Neutrophil (primary cell): ENCODE measurements at regions not wholly inside any gene's neighbourhood (a gene's known extent, or its start where the extent isn't known, plus 50 kb on each side); places are given as distances from the start of the nearest gene placed in this dataset.

Experiments
- H3K27ac ChIP-seq: fragments of 200-600 bp; sonication (generic); 2 replicates; pipeline ENCODE4 v1.5.1; 2016; ENCODE audit warnings: mild to moderate bottlenecking, moderate library complexity
- H3K27me3 ChIP-seq: fragments of 200-600 bp; sonication (generic); 2 replicates; pipeline ENCODE4 v1.6.0; 2016; ENCODE audit warnings: mild to moderate bottlenecking
- H3K36me3 ChIP-seq: fragments of 200-600 bp; sonication (generic); 2 replicates; pipeline ENCODE4 v1.5.1; 2017
- H3K4me1 ChIP-seq, 2 experiments: fragments of 200-600 bp in 1 of 2; sonication (generic) in 1 of 2; 1 replicate in 1 of 2; 2 replicates in 1 of 2; pipeline versions ENCODE4 v1.5.1 to v1.6.1; 2013 to 2016; ENCODE audit warnings: low read depth in 1 of 2, low read length in 1 of 2, mild to moderate bottlenecking in 1 of 2, moderate library complexity in 1 of 2; ENCODE audit not compliant: control insufficient read depth in 1 of 2, insufficient read depth in 1 of 2
- H3K4me3 ChIP-seq, 2 experiments: fragments of 200-600 bp in 1 of 2; sonication (generic) in 1 of 2; 1 replicate in 1 of 2; 2 replicates in 1 of 2; pipeline ENCODE4 v1.5.1; 2013 to 2016; ENCODE audit warnings: low read depth in 1 of 2, low read length in 1 of 2, mild to moderate bottlenecking in 1 of 2, moderate library complexity in 1 of 2
- H3K9me3 ChIP-seq: fragments of 200-600 bp; sonication (generic); 2 replicates; pipeline ENCODE4 v1.5.1; 2016
- CTCF ChIP-seq: fragments of 200-600 bp; sonication (generic); IDR thresholded peaks from 2 replicates; pipeline ENCODE4 v1.5.1; 2016; ENCODE audit warnings: antibody characterized with exemption

GRCh38 chr1:63264161-63264560, 58.2 kb upstream of the FOXD3 start:
- Histone ChIP-seq H3K4me1 (no peaks in the 10 kb centered on the region), H3K9me3 (no peaks in the 10 kb centered on the region), H3K27ac (no peak overlapping the region), H3K4me3 (no peak overlapping the region), H3K27me3 (peaks cover 6% of the 10 kb centered on the region), H3K36me3 (no peaks in the 10 kb centered on the region)
- TF ChIP-seq CTCF, result no peak

GRCh38 chr1:63266857-63267256, 55.5 kb upstream of the FOXD3 start:
- H3K27me3 ChIP-seq, result peaks cover 11% of the 10 kb centered on the region
- H3K9me3 ChIP-seq, result no peaks in the 10 kb centered on the region
- no peak for TF ChIP-seq CTCF
- H3K4me1 ChIP-seq, result no peaks in the 10 kb centered on the region
- H3K36me3 ChIP-seq, result no peaks in the 10 kb centered on the region
- no peak overlapping the region for H3K27ac ChIP-seq
- no peak overlapping the region for H3K4me3 ChIP-seq

GRCh38 chr1:63268876-63269275, 53.5 kb upstream of the FOXD3 start:
- no peaks in the 10 kb centered on the region for H3K9me3 ChIP-seq

GRCh38 chr1:63269571-63269970, 52.8 kb upstream of the FOXD3 start:
- Histone ChIP-seq H3K27me3 (peaks cover 29% of the 10 kb centered on the region), H3K27ac (no peak overlapping the region), H3K9me3 (no peaks in the 10 kb centered on the region), H3K4me3 (no peak overlapping the region), H3K4me1 (no peaks in the 10 kb centered on the region), H3K36me3 (no peaks in the 10 kb centered on the region)
- no peak for TF ChIP-seq CTCF

More at GRCh38 chr1:63268876-63269275, 53.5 kb upstream of the FOXD3 start:
- TF ChIP-seq CTCF, result no peak
- Histone ChIP-seq H3K27ac (no peak overlapping the region), H3K4me1 (no peaks in the 10 kb centered on the region), H3K36me3 (no peaks in the 10 kb centered on the region), H3K4me3 (no peak overlapping the region), H3K27me3 (peaks cover 22% of the 10 kb centered on the region)
